CD1c-positive myeloid dendritic cell (primary cell): ENCODE measurements at regions not wholly inside any gene's neighbourhood (a gene's known extent, or its start where the extent isn't known, plus 50 kb on each side); places are given as distances from the start of the nearest gene placed in this dataset.

Experiments used
- DNase-seq: peaks from one replicate; pipeline ENCODE4 v3.0.0-alpha.2; 2016; ENCODE audit errors: extremely low spot score

- no peak for DNase-seq
Measured at GRCh38 chr1:216884614-216885229, 161.5 kb upstream of the ESRRG start.

- no peak for DNase-seq
Measured at GRCh38 chr1:216883518-216883917, 160.3 kb upstream of the ESRRG start.

- no peak for DNase-seq
Measured at GRCh38 chr1:216881695-216882094, 158.5 kb upstream of the ESRRG start.

GRCh38 chr1:216866714-216867113 lies 143.5 kb upstream of the ESRRG start:
- DNase-seq: no peak

- DNase-seq: no peak
Measured at GRCh38 chr1:216855810-216856209, 132.6 kb upstream of the ESRRG start.

- no peak for DNase-seq
Measured at GRCh38 chr1:216854836-216855484, 131.7 kb upstream of the ESRRG start.

GRCh38 chr1:216851073-216851472 lies 127.8 kb upstream of the ESRRG start:
- no peak for DNase-seq

GRCh38 chr1:216849146-216849545 lies 125.9 kb upstream of the ESRRG start:
- no peak for DNase-seq

GRCh38 chr1:216847397-216848036 lies 124.3 kb upstream of the ESRRG start:
- no peak for DNase-seq

GRCh38 chr1:216846339-216846738 lies 123.1 kb upstream of the ESRRG start:
- no peak for DNase-seq

GRCh38 chr1:216843409-216843808 lies 120.2 kb upstream of the ESRRG start:
- no peak for DNase-seq

GRCh38 chr1:216841165-216841564 lies 117.9 kb upstream of the ESRRG start:
- no peak for DNase-seq

GRCh38 chr1:216836316-216836715 lies 113.1 kb upstream of the ESRRG start:
- no peak for DNase-seq

GRCh38 chr1:216833509-216833908 lies 110.3 kb upstream of the ESRRG start:
- no peak for DNase-seq

GRCh38 chr1:216832192-216832591 lies 109.0 kb upstream of the ESRRG start:
- no peak for DNase-seq

GRCh38 chr1:216830424-216831210 lies 107.4 kb upstream of the ESRRG start:
- DNase-seq: no peak

GRCh38 chr1:216827251-216827650 lies 104.0 kb upstream of the ESRRG start:
- no peak for DNase-seq

GRCh38 chr1:216826646-216827045 lies 103.4 kb upstream of the ESRRG start:
- no peak for DNase-seq

- DNase-seq: no peak
Measured at GRCh38 chr1:216826214-216826613, 103.0 kb upstream of the ESRRG start.

GRCh38 chr1:216825557-216825956 lies 102.3 kb upstream of the ESRRG start:
- no peak for DNase-seq

- no peak for DNase-seq
Measured at GRCh38 chr1:216824511-216824910, 101.3 kb upstream of the ESRRG start.

GRCh38 chr1:216823731-216824130 lies 100.5 kb upstream of the ESRRG start:
- DNase-seq: no peak

- DNase-seq: no peak
Measured at GRCh38 chr1:216822480-216822879, 99.3 kb upstream of the ESRRG start.
